HUDEP-2 (cell line): ENCODE measurements at regions not wholly inside any gene's neighbourhood (a gene's known extent, or its start where the extent isn't known, plus 50 kb on each side); places are given as distances from the start of the nearest gene placed in this dataset.
"Not testable (repeated sequence)": the region's sequence is repeated elsewhere in the genome, so short reads cannot be mapped to it uniquely, and the experiment has no call there.

Experiments used
- DNase-seq, 76 experiments: peaks; one replicate each; lab custom pipeline; 2025; ENCODE audit not compliant: unreplicated experiment in 76 of 76; lab: John Stamatoyannopoulos, UW

- no peak for DNase-seq
Observed at GRCh38 chr14:24744641-24745040, 110.7 kb upstream of the GZMB start.

GRCh38 chr14:24741871-24742270 lies 107.9 kb upstream of the GZMB start:
- no peak for DNase-seq

DNA sequence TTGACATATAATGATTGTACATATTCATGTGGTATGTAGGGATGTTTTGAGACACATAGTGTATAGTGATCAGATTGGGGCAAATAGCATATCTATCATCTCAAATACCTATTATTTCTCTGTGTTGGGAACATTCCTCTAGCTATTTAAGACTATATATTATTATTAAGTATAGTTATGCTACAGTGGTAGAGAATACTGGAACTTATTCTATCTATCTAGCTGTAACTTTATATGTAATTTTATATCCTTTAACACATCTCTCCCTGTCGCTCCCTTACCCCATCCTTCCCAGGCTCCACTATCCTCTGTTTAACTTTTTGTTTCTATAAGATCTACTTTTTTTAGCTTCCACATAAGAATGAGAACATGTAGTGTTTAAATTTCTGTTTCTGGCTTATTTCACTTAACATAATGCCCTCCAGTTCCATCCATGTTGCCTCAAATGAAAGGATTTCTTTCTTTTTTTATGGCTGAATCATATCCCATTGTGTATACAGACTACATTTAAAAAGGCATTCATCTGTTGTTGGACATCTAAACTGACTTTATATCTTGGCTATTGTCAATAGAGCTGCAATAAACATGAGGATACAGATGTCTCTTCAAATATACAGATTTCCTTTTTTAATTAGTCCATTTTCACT lies 102.1 kb upstream of the GZMB start:
- no peak for DNase-seq

- DNase-seq: peak in 36 of 76 experiments; percentile 1 to 54 (median 24)
Observed at GRCh38 chr14:24734917-24735500, 101.0 kb upstream of the GZMB start.

DNA sequence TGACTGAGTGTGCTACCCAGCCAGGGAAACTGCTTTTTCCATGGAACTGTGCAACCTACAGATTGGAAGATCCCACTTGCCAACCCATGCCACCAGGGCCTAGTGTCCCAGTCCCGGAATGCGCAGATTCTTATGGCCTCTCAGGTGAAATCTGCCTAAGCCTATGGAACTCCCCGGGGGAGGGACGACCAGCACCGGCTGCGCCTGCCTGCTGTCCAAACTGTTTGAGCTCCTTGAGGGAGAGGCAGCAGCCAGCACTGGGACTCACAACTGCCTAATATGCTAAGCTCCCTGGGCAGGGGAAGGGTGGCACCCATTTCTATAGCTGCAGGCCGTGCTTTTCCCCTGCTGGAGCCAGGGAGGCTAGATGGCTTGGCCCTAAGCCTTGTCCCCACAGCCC lies 92.5 kb upstream of the GZMB start:
- DNase-seq: no peak

DNA sequence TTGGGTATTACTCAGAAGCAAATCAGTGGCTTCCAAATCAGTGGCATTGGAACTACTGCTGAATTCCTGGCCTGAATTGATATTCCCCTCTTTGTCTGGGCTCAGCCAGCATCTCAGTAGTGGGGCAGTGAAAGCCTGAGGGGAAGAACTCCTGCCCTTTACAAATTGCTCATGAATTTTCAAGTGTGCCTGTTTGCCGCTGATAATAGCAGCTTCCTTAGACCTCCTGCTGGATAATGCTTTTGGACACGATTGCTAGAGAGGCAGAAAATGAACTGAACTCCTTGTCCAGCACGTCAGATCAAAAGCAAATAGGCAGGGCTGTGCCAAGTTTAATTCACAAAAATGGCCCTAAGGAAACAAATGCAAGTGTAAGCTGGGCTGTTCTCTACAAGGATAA lies 91.3 kb upstream of the GZMB start:
- no peak for DNase-seq

- DNase-seq: no peak
Observed at GRCh38 chr14:24721775-24722174, 87.8 kb upstream of the GZMB start.

DNA sequence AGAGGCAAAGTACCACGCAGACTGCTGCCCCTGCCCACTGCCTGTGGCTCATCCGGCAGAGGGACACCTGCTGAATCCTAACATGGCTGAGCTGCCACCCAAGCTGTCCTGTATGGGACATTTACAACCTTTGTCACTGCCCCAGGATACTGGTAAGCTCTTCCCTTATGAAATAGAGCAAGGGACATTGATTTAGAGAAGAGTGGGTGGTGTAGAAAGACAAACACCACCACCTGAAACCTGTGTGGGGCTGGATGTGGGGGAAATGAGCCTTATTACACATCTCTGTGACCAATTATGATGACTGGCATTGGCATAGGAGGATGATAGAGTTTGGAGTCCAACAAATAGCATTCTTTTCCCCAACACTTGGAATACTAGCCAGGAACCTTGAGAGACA lies 81.2 kb upstream of the GZMB start:
- DNase-seq: no peak

GRCh38 chr14:24713404-24713803 lies 79.4 kb upstream of the GZMB start:
- DNase-seq: no peak

DNA sequence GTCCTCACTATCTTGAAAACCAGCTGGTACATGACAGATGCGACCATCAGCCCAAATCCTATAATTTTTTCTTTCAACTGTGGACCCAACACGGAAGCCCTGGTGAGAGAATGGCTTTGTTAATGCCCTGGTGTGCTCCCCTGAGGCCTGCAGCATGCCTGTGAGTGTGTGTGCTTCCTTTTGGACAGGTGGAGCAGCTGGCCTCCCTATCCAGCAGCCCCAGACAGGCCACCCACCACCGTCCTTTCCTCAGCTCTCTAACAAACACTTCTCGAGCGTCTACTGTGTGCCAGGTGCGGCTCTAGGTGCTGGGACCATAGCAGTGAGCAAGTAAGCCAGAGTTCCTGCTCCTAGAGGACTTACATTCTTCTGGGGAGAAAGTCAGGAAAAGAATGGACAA lies 78.9 kb upstream of the GZMB start:
- no peak for DNase-seq

GRCh38 chr14:24712374-24712773 lies 78.4 kb upstream of the GZMB start:
- DNase-seq: no peak

GRCh38 chr14:24710403-24711112 lies 76.6 kb upstream of the GZMB start:
- peak in 35 of 76 experiments; percentile 3 to 55 (median 14) for DNase-seq

- DNase-seq: no peak
Observed at GRCh38 chr14:24708684-24709083, 74.7 kb upstream of the GZMB start.

DNA sequence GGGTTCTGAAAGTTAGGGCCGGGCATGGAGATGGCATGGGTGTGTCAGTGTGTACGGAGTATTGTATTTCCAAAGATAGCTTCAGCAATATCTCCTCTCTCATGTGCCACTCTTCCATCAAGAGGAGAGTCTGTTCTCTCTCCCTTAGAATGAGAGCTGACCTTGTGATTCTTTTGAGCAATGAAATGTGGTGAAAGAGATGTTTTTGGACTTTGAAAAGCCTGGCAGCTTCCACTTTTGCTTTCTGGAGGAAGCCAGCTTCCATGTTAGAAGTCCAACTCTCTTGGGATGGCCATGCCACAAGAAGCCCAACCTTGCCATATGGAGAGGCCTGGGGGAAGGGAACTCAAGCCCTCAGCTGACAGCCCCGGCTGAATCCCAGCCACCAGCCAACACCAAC lies 72.4 kb upstream of the GZMB start:
- DNase-seq: no peak

DNA sequence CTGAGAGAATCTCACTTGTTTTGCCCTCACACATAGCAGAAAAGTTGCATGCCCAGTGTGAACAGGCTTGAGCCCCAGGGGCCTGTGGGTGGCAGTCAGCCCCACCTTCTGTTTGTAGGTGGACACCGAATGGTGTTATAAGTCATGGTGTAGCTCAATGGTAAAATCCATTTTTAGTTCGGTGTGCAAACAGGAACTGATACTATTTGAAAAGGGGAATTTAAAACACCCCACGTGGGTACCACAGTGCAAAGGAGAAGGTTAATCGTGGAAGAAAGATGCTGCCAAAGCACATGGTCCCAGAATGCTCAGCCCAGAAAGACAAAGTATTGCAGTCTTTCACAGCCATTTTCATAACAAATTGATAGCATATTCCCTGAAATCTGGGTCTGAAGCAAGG lies 71.8 kb upstream of the GZMB start:
- DNase-seq: no peak

- DNase-seq: no peak
Observed at GRCh38 chr14:24701062-24701461, 67.1 kb upstream of the GZMB start.

GRCh38 chr14:24700511-24700910 lies 66.5 kb upstream of the GZMB start:
- DNase-seq: no peak

DNA sequence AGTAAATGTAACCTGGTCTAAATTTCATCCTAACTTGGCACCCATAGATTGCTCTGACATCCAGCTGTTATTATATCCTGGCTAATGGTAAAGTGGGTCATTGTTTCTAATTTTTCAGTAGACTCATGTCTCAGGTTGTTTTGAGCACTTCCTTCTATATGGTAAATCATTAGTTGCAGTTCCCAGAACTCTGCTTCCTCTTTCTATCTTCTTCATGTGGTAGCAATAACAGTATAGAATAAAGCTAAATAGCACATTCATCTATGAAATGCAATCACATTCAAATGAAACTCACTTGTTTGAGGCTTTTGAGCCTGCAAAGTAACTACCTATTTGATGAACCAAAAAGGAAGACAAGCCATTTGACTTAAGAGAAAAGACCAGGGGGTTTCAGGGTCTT lies 65.1 kb upstream of the GZMB start:
- DNase-seq: no peak

- DNase-seq: not testable (repeated sequence)
Observed at GRCh38 chr14:24696280-24696920, 62.4 kb upstream of the GZMB start.

- no peak for DNase-seq
Observed at GRCh38 chr14:24695265-24696241, 61.6 kb upstream of the GZMB start.

DNA sequence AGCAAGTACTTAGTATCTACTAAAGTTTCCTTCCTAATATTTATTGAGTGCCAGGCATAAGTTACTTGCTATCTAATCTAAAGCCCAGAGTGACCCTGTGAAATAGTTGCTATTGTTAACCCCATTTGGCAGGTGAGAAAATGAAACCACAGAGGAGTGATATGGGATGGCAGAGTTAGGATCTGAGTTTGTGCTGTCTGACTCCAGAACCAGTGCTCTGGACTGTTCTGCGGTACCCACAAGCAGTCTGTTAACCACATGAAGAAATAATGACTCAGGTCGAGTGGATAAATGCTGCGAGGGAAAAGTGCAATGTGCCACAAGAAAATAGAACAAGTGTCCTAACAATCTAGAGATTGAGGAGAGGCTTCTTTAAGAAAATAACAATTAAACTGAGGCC lies 60.7 kb upstream of the GZMB start:
- DNase-seq: no peak
